GM12874 (cell line): ENCODE measurements at regions not wholly inside any gene's neighbourhood (a gene's known extent, or its start where the extent isn't known, plus 50 kb on each side); places are given as distances from the start of the nearest gene placed in this dataset.

ENCODE experiments used
- TF ChIP-seq, protein P1 (sequence below): IDR thresholded peaks from 2 replicates; pipeline ENCODE4 v1.5.1; 2011; ENCODE audit warnings: low read depth, mild to moderate bottlenecking, control low read depth, low read length, moderate library complexity; ENCODE audit not compliant: insufficient read depth

DNA sequence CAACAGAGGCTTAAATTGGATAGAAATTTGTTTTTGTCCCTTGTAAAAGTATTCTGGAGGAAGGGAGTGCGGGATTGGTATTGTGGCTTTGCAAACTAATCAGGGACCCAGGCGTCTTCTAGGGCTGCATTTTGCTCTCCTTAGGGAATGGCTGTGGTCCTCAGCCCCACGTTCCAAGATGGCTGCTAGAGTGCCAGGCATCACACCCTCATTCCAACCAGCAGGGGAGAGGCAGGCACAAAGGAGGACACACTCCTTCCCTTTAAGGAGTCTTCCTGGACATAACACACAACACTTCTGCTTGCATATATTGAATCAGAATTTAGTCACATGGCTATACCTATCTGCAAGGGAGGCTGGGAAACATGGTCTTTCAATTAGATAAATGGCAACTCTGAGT lies 174.5 kb upstream of the LYSMD4 start:
- TF ChIP-seq, protein P1, sequence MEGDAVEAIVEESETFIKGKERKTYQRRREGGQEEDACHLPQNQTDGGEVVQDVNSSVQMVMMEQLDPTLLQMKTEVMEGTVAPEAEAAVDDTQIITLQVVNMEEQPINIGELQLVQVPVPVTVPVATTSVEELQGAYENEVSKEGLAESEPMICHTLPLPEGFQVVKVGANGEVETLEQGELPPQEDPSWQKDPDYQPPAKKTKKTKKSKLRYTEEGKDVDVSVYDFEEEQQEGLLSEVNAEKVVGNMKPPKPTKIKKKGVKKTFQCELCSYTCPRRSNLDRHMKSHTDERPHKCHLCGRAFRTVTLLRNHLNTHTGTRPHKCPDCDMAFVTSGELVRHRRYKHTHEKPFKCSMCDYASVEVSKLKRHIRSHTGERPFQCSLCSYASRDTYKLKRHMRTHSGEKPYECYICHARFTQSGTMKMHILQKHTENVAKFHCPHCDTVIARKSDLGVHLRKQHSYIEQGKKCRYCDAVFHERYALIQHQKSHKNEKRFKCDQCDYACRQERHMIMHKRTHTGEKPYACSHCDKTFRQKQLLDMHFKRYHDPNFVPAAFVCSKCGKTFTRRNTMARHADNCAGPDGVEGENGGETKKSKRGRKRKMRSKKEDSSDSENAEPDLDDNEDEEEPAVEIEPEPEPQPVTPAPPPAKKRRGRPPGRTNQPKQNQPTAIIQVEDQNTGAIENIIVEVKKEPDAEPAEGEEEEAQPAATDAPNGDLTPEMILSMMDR = no peak

DNA sequence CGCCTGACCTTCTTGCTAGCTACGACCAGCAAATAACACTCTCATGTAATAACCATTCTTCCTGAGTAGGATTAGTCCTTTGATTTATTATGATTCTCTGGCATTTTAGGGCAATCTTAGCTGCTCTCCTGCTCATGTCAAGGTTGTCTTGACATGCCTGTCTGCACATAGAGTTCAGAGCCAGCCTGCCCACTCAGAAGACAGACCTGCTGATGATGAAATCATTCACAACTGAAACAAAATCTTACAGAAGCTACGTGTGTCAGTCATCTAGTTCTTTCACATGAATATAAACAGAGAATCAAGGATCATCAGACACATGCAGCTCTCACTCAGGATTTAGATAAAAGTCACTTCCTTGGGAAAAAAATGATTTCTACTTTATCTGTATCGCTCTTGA lies 173.6 kb upstream of the LYSMD4 start:
- TF ChIP-seq, protein P1 = no peak

DNA sequence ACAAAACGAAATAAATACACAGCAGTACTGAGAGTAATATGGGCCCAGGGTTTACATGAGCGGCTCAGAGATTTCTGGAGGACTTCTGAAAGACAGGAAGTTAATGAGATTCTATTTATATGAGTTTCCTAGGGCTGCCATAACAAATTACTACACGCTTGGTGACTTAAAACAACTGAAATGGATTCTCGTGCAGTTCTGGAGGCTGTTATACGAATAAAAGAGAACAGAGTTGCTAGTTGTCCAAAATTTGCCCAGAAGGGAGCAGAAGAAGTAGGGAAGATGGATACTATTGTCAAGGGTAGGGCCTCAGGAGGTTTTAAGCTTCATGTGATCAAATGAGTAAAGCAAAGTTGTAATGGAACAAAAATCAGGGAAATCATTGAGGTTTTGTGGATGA lies 173.1 kb upstream of the LYSMD4 start:
- TF ChIP-seq, protein P1 = no peak

DNA sequence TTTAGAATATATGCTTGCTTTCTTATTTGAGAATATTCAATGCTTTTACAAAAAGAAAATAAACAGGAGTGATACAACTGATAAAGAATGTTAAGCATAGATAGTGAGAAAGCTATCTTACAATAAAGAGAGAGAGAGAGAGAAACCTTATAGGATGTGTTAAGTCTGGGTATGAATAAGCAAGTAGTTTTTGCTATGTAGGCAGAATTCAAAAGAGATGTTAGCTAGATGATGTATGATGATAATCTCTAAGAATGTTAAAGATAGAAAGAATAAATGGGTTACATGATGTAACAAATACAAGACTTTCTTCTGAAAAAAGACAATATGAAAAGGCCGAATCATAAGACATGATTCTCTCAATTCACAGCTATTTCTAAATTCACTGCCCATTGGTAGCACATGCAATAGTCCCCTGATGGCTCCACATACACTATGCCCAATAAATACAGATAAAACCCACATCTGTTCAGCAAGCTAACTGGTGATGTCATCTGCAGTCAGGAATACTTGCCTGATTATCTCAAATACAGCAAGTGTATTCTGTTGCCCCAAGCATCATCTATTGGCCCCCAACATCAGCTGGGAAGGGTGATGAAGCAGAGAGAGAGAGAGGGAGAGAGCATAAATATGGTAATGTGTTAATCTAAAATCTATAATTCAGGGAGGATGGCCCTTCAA lies 169.2 kb upstream of the LYSMD4 start:
- TF ChIP-seq, protein P1 = no peak

DNA sequence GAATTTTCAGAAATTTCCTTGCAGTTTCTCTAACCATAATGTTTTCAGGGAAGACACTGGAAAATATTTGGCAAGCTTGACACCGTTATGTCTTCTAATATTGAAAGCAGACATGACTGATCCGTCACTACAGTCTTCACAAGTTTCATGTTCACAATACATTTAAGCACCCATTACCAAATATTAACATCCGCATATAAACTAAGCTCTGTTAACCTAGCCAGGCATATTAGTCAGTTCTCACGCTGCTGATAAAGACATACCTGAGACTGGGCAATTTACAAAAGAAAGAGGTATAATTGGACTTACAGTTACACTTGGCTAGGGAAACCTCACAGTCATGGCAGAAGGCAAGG lies 162.7 kb upstream of the LYSMD4 start:
- TF ChIP-seq, protein P1 = no peak

DNA sequence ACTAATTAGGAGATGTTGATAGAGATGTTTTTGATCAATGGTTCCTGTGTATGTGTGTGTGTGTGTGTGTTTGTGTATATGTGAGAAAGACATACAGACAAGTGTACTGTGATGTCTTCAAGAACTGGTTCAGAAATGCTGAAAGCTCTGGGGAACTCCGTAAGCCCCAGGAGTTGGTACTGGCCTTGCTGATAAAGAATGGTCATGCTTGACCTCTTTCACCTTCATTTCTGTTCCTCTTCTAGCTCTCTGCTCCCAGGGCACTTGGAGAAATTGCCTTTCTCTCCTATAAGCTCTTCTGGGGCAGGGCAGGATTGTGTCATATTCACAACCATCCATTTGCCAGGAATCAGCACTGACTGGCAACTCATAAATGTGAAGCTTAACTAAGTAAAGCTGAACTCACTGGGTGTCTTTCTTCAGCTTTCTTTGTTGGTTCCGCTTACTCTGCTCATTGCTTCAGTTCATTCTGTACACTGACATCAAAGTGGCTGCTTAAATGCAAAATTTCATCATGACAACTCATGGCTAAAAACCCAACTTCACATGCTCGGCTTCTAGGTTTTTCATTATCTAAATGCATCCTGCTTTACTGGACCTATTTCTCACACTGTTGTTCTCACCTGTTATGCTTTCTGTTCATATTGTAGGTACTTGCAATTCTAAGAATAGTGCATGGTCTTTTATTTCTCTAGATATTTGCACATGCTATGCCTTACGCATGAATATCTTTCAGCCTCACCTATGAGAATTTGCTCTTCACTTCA lies 162.1 kb upstream of the LYSMD4 start:
- TF ChIP-seq, protein P1 = no peak

DNA sequence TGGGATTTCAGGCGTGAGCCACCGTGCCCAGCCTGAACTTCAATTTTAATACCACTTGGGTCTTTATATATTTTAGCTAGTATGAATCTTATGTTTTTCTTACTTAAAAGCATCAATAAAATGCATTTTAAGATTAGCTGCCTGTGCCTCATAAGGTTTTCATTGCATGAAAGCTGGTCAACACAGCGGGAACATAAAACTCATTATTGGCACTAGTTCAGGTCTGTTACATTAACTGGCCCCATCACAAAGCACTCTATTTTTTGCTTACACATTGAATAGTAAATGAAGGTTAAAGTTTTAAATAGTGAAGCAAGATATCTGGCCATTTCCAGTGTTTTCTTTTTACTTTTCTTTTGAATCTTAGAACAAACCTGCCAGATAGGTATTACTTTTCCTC lies 145.6 kb upstream of the LYSMD4 start:
- TF ChIP-seq, protein P1 = no peak
